H1 (cell line): ENCODE measurements at regions not wholly inside any gene's neighbourhood (a gene's known extent, or its start where the extent isn't known, plus 50 kb on each side); places are given as distances from the start of the nearest gene placed in this dataset.

Experiments used
- CHD7 ChIP-seq: fragments of 300-600 bp; sonication (generic); IDR thresholded peaks from 2 replicates; pipeline ENCODE4 v1.7.1; 2012; ENCODE audit warnings: low read length, moderate library complexity, mild to moderate bottlenecking, inconsistent platforms; ENCODE audit not compliant: insufficient replicate concordance
- E2F6 ChIP-seq: IDR thresholded peaks from 2 replicates; pipeline ENCODE4 v1.6.1; 2012; ENCODE audit warnings: inconsistent platforms
- POU5F1 ChIP-seq: IDR thresholded peaks from 2 replicates; pipeline ENCODE4 v1.6.1; 2011; ENCODE audit warnings: low read depth, mild to moderate bottlenecking, low read length, moderate library complexity
- SIRT6 ChIP-seq: IDR thresholded peaks from one replicate; pipeline ENCODE4 v1.7.1; 2012; ENCODE audit warnings: low read length, inconsistent platforms
- USF2 ChIP-seq: IDR thresholded peaks from 2 replicates; pipeline ENCODE4 v1.6.1; 2011; ENCODE audit warnings: low read length, improper control_type of control experiment
- TF ChIP-seq, protein P1 (sequence below): IDR thresholded peaks from 2 replicates; pipeline ENCODE4 v1.6.1; 2011; ENCODE audit warnings: low read depth, mild to moderate bottlenecking, low read length; ENCODE audit not compliant: insufficient read depth

- TF ChIP-seq USF2 (no peak), SIRT6 (no peak), CHD7 (no peak), POU5F1 (no peak), E2F6 (no peak)
- TF ChIP-seq, protein P1, sequence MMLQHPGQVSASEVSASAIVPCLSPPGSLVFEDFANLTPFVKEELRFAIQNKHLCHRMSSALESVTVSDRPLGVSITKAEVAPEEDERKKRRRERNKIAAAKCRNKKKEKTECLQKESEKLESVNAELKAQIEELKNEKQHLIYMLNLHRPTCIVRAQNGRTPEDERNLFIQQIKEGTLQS = no peak
Measured at GRCh38 chr3:6521369-6522113, 339.4 kb upstream of the GRM7 start (continued).
